ENCODE measurements at regions not wholly inside any gene's neighbourhood (a gene's known extent, or its start where the extent isn't known, plus 50 kb on each side); places are given as distances from the start of the nearest gene placed in this dataset.

DNA sequence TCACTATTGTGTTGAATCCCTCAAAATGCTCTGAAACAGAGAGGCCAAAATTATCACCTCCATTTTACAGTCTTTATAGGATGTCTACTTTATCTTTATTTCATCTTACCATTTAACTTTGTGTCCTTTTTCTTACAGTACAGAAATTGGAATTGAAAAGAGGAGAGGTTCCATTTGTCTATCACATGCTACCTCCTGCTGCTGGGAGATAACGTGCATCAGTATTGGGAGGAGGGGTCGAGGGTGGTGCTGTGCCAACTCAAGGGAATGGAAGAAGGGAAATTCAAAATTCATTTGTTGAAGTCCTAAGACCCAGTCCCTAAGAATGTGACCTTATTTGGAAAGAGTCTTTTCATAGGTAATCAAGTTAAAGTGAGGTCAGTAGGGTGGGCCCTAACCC, 85.3 kb downstream of the HHIPL2 start:
- TF ChIP-seq CTCF (conservative IDR thresholded peaks at IDR 0.05; ENCODE audit: low read depth, low read length) (no peak), EZH2 (IDR thresholded peaks at IDR 0.05; ENCODE audit: low read length, unreplicated experiment) (no peak), EZH2phosphoT487 (IDR thresholded peaks at IDR 0.05; ENCODE audit: borderline replicate concordance, low read length) (no peak)

All from PC-3 (cell line).